ENCODE measurements at regions not wholly inside any gene's neighbourhood (a gene's known extent, or its start where the extent isn't known, plus 50 kb on each side); places are given as distances from the start of the nearest gene placed in this dataset.

GRCh38 chr3:56879436-56880215, 77.9 kb upstream of the ARHGEF3 start:
- no peak for TF ChIP-seq RFX5 (IDR thresholded peaks at IDR 0.05)
- no peak for TF ChIP-seq CTCF (IDR thresholded peaks at IDR 0.05)
- no peak for TF ChIP-seq EP300 (IDR thresholded peaks at IDR 0.05)
- no peak for TF ChIP-seq MYC (IDR thresholded peaks at IDR 0.05; ENCODE audit: borderline replicate concordance, low read length)
- no peak for TF ChIP-seq SMC3 (IDR thresholded peaks at IDR 0.05)
- no peak for TF ChIP-seq POLR2A (IDR thresholded peaks at IDR 0.05; ENCODE audit: low read length)
- TF ChIP-seq JUN (IDR thresholded peaks at IDR 0.05), result no peak
- no peak for TF ChIP-seq NFE2L2 (conservative IDR thresholded peaks at IDR 0.05; ENCODE audit: low read length)
- TF ChIP-seq FOSB (CRISPR knock-in tag; IDR thresholded peaks at IDR 0.05), result no peak
- TF ChIP-seq RAD21 (conservative IDR thresholded peaks at IDR 0.05 in 1 of 2, IDR thresholded peaks at IDR 0.05 in 1 of 2), result no peak
- no peak for TF ChIP-seq JUNB (IDR thresholded peaks at IDR 0.05)
- no peak for TF ChIP-seq USF2 (IDR thresholded peaks at IDR 0.05)
- TF ChIP-seq TFCP2L1 (CRISPR knock-in tag; IDR thresholded peaks at IDR 0.05), result no peak
